Ectodermal cell (in vitro differentiated cells): ENCODE measurements at regions not wholly inside any gene's neighbourhood (a gene's known extent, or its start where the extent isn't known, plus 50 kb on each side); places are given as distances from the start of the nearest gene placed in this dataset.

Experiments used
- H3K27ac ChIP-seq: 2 replicates; pipeline ENCODE4 v1.7.0; 2013; ENCODE audit warnings: mild to moderate bottlenecking, low read depth, low read length; ENCODE audit not compliant: insufficient read depth, poor library complexity, severe bottlenecking
- H3K27me3 ChIP-seq: 2 replicates; pipeline ENCODE4 v1.7.0; 2013; ENCODE audit warnings: mild to moderate bottlenecking, low read length; ENCODE audit not compliant: insufficient read depth, control insufficient read depth, poor library complexity, severe bottlenecking
- H3K36me3 ChIP-seq: one replicate; pipeline ENCODE4 v1.7.0; 2013; ENCODE audit warnings: low read length; ENCODE audit not compliant: control insufficient read depth, insufficient read depth
- H3K4me1 ChIP-seq: one replicate; pipeline ENCODE4 v1.7.0; 2013; ENCODE audit warnings: low read length; ENCODE audit not compliant: control insufficient read depth, insufficient read depth
- H3K4me3 ChIP-seq: 2 replicates; pipeline ENCODE4 v1.7.0; 2013; ENCODE audit warnings: low read depth, low read length, control low read depth; ENCODE audit not compliant: insufficient read depth
- H3K9me3 ChIP-seq: 2 replicates; pipeline ENCODE4 v1.7.0; 2013; ENCODE audit warnings: mild to moderate bottlenecking, low read length, moderate library complexity; ENCODE audit not compliant: control insufficient read depth
- WGBS, 2 experiments: methylation state at CpG; one replicate each; pipeline ENCODE4 v1.1.7; 2013; ENCODE audit warnings: missing lambda C conversion rate in 2 of 2; 5-methylcytosine and 5-hydroxymethylcytosine counted together

- Histone ChIP-seq H3K4me1 (no peaks in the 10 kb centered on the region), H3K27me3 (no peaks in the 10 kb centered on the region), H3K9me3 (no peaks in the 10 kb centered on the region), H3K36me3 (no peaks in the 10 kb centered on the region), H3K27ac (no peak overlapping the region), H3K4me3 (no peak overlapping the region)
- WGBS, 2 experiments: 81% methylated on average over 13 of the region's 13 CpGs
These were observed 470.7 kb upstream of the B3GAT1 start for GRCh38 chr11:134882671-134883297.

GRCh38 chr11:134882141-134882540, 470.1 kb upstream of the B3GAT1 start:
- Histone ChIP-seq H3K27me3 (no peaks in the 10 kb centered on the region), H3K27ac (no peak overlapping the region), H3K36me3 (no peaks in the 10 kb centered on the region), H3K4me1 (no peaks in the 10 kb centered on the region), H3K4me3 (no peak overlapping the region), H3K9me3 (no peaks in the 10 kb centered on the region)
- 92 to 93% methylated on average over 11 of the region's 11 CpGs for WGBS, 2 experiments

DNA sequence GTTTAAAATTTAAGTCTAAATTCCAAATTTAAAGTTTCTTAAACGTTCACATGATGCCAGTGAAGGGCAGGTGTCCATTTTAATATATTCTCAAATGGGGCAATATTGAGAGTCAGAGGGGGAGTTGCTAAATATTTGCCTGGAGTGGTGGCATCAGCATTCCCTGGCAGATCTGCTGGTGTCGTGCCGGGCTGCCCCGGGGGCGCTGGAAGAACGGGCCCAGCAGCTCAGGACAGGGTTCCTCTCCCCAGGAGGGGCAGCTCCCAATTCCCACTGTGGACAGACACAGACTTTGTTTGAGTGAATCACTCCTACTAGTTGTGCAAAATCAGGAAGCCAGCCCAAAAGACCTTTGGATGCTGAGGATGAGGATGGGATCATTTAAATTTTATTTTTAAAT, 468.7 kb upstream of the B3GAT1 start:
- Histone ChIP-seq H3K27me3 (no peaks in the 10 kb centered on the region), H3K36me3 (no peaks in the 10 kb centered on the region), H3K4me1 (no peaks in the 10 kb centered on the region), H3K9me3 (no peaks in the 10 kb centered on the region), H3K4me3 (no peak overlapping the region), H3K27ac (no peak overlapping the region)
- 83 to 90% methylated on average over 6 of the region's 6 CpGs for WGBS, 2 experiments

GRCh38 chr11:134879931-134880330, 467.9 kb upstream of the B3GAT1 start:
- 95 to 99% methylated on average over 3 of the region's 3 CpGs for WGBS, 2 experiments
- Histone ChIP-seq H3K27ac (no peak overlapping the region), H3K9me3 (no peaks in the 10 kb centered on the region), H3K36me3 (no peaks in the 10 kb centered on the region), H3K4me1 (no peaks in the 10 kb centered on the region), H3K4me3 (no peak overlapping the region), H3K27me3 (no peaks in the 10 kb centered on the region)

DNA sequence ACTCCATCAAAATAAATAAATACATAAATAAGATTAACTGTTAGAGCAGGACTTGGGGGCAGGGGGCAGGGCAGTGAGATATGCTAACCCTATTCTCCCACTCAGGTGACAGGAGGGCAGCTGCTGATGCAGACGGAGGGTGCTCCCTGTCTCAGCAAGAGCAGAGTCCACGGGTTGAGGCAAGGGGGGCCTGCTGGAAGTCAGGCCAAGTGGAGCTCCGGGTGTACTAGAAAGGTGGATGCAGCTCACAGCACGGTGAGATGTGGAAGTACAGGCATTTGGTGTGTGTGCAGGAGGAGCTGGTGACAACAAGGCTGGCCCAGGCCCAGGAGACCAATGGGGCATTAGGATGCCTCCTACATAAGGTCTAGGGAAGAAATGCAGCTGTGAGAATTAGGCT, 467.3 kb upstream of the B3GAT1 start:
- Histone ChIP-seq H3K27ac (no peak overlapping the region), H3K4me1 (no peaks in the 10 kb centered on the region), H3K36me3 (no peaks in the 10 kb centered on the region), H3K9me3 (no peaks in the 10 kb centered on the region), H3K27me3 (no peaks in the 10 kb centered on the region), H3K4me3 (no peak overlapping the region)
- 89 to 95% methylated on average over 4 of the region's 4 CpGs for WGBS, 2 experiments

- no peaks in the 10 kb centered on the region for H3K36me3 ChIP-seq
- H3K27me3 ChIP-seq: no peaks in the 10 kb centered on the region
- H3K4me1 ChIP-seq: no peaks in the 10 kb centered on the region
- H3K27ac ChIP-seq: no peak overlapping the region
- no peaks in the 10 kb centered on the region for H3K9me3 ChIP-seq
- 87 to 89% methylated on average over 6 of the region's 6 CpGs for WGBS, 2 experiments
- no peak overlapping the region for H3K4me3 ChIP-seq
These were observed 466.7 kb upstream of the B3GAT1 start for GRCh38 chr11:134878785-134879184.

- Histone ChIP-seq H3K4me3 (no peak overlapping the region), H3K9me3 (no peaks in the 10 kb centered on the region)
- 96% methylated on average over 8 of the region's 8 CpGs for WGBS, 2 experiments
These were observed 464.2 kb upstream of the B3GAT1 start for GRCh38 chr11:134876226-134876625.

GRCh38 chr11:134866981-134867675, 455.1 kb upstream of the B3GAT1 start:
- H3K4me1 ChIP-seq: peaks cover 4% of the 10 kb centered on the region
- WGBS, 2 experiments: 92 to 93% methylated on average over 11 of the region's 11 CpGs
- H3K27ac ChIP-seq: no peak overlapping the region
- H3K4me3 ChIP-seq: no peak overlapping the region
- no peaks in the 10 kb centered on the region for H3K36me3 ChIP-seq
- H3K9me3 ChIP-seq: no peaks in the 10 kb centered on the region
- H3K27me3 ChIP-seq: peaks cover 3% of the 10 kb centered on the region

More at GRCh38 chr11:134876226-134876625, 464.2 kb upstream of the B3GAT1 start:
- H3K27ac ChIP-seq: no peak overlapping the region
- no peaks in the 10 kb centered on the region for H3K27me3 ChIP-seq
- no peaks in the 10 kb centered on the region for H3K4me1 ChIP-seq
- H3K36me3 ChIP-seq: no peaks in the 10 kb centered on the region

DNA sequence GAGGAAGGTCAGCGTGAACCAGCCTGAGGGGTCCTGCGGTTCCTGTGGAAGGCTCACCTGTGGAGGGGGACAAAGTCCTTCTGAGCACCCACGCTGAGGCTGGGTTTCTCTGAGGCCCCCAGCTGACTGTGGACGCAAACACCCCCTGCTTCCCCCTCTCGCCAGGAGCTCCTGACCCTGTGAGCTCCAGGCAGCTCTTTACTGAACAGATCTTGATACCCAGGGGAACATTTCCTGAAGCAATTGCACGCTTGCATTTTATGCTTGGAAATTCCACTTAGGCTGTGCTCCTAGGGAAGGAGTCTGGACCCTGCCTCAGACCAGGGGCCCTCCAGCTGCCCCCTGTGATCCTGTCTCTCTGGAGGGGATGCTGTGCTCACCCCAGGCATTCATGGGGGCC, 454.2 kb upstream of the B3GAT1 start:
- Histone ChIP-seq H3K4me3 (no peak overlapping the region), H3K4me1 (peaks cover 4% of the 10 kb centered on the region), H3K27me3 (peaks cover 3% of the 10 kb centered on the region), H3K9me3 (no peaks in the 10 kb centered on the region), H3K27ac (no peak overlapping the region), H3K36me3 (no peaks in the 10 kb centered on the region)
- WGBS, 2 experiments: 83% methylated on average over 6 of the region's 6 CpGs

GRCh38 chr11:134864968-134865305, 452.9 kb upstream of the B3GAT1 start:
- no peak overlapping the region for H3K4me3 ChIP-seq

More at GRCh38 chr11:134864968-134865305, 452.9 kb upstream of the B3GAT1 start:
- no peaks in the 10 kb centered on the region for H3K9me3 ChIP-seq
- no peak overlapping the region for H3K27ac ChIP-seq
- peaks cover 4% of the 10 kb centered on the region for H3K4me1 ChIP-seq
- H3K36me3 ChIP-seq: no peaks in the 10 kb centered on the region
- H3K27me3 ChIP-seq: peaks cover 3% of the 10 kb centered on the region
- WGBS, 2 experiments: 93 to 94% methylated on average over 6 of the region's 6 CpGs
